Hepatic stellate cell (primary cell): ENCODE measurements at regions not wholly inside any gene's neighbourhood (a gene's known extent, or its start where the extent isn't known, plus 50 kb on each side); places are given as distances from the start of the nearest gene placed in this dataset.
A peak's percentile ranks its signal among the peaks of the same experiment; 100 is the strongest.
"Not testable (repeated sequence)": the region's sequence is repeated elsewhere in the genome, so short reads cannot be mapped to it uniquely, and the experiment has no call there.

ENCODE experiments used
- DNase-seq: peaks from one replicate; pipeline ENCODE4 v3.0.0; 2011; ENCODE audit warnings: low spot score

DNA sequence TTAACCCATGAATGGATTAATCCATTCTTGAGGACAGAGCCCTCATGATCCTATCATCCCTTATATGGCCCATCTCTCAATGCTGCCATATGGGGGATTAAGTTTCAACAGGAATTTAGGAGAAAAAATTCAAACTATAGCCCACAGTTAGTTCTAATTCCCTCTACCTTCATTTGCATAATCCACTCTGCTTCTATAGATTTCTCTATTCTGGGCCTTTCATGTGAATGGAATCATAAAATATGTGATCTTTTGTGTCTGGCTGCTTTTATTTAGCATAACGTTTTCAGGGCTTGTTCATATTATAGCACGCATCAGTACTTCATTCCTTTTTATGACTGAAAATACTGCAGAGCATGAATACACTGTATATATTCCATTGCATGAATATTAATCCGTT lies 55.4 kb downstream of the CTSL start:
- DNase-seq, result no peak

DNA sequence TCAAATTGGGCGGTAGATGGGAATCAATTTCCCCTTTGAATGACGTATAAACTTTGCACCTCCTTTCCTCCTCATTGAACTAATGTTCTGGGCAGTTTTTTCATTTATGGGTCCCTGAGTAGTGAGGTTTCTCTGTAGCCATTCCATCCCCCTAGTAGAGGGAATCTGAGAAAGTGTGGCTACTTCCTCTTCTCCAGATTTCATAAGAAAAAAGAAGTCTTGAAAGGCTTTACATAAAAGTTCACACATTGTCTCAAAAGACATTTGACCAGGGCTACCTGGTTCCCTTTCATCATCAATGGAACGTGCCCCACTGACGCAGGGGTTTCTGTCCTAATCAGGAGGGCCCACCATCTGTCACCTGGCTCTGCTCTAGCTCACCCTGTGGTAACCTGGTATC lies 57.3 kb downstream of the CTSL start:
- DNase-seq, result no peak

DNA sequence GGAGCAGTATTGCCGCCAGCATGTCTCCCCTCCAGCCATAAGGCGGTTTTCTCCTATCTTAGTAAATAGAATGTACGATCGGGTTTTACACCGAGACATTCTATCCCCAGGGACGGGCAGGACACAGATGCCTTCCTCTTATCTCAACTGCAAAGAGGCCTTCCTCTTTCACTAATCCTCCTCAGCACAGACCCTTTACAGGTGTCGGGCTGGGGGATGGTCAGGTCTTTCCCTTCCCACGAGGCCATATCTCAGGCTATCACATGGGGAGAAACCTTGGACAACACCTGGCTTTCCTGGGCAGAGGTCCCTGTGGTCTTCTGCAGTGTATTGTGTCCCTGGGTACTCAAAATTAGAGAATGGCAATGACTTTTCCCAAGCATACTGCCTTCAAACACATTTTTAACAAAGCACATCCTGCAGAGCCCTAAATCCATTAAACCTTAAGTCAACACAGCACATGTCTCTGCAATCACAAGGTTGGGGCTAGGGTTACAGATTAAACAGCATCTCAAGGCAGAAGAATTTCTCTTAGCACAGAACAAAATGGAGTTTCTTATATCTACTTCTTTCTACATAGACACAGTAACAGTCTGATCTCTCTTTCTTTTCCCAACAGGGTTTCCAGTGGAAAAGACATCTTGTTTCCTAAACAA lies 59.5 kb downstream of the CTSL start:
- DNase-seq, result not testable (repeated sequence)

GRCh38 chr9:87786423-87786822 lies 60.5 kb downstream of the CTSL start:
- no peak for DNase-seq

- no peak for DNase-seq
Observed at GRCh38 chr9:87786876-87787275, 61.0 kb downstream of the CTSL start.

DNA sequence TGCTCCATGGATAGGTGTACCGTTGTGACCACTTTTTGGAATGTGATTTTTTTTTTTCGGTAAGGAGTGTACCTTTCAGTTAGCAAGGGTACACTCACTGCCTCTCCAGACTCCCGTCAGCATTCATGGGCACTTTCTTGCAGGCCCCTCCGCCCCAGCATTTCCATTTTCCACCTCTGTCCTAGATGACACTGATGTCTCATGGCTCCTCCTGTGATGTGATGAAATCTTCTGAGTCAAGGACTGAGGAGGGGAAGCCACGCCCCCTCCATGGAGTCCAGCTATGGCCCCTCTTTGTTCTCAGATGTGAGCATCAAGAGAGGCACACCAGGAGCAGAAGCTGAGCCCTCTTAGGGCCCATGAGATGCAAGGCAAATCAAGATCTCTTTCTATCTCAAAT lies 61.8 kb downstream of the CTSL start:
- no peak for DNase-seq

DNA sequence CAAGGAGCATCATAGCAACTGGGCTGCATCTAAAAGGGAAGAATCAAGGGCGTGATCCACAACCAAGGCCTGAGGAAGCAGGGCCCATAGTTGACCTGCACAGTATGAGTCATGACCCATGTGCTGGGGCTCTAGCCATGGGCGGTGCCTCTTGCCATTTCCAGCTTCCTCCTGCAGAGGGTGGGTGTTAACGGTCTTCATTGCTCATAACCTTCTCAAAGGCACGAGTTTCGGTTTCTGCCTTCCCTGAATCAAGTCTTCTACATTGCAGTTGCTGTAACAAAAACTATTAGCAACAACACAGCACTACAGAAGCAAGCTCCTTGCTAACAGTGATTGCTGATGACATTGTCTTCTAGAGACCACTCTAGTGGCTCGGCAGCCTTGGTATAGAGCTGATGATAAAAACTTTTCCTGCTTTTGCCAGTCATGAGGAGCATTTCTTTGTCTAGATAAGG lies 66.9 kb downstream of the CTSL start:
- DNase-seq, result no peak

- DNase-seq, result no peak
Observed at GRCh38 chr9:87793292-87793691, 67.4 kb downstream of the CTSL start.

DNA sequence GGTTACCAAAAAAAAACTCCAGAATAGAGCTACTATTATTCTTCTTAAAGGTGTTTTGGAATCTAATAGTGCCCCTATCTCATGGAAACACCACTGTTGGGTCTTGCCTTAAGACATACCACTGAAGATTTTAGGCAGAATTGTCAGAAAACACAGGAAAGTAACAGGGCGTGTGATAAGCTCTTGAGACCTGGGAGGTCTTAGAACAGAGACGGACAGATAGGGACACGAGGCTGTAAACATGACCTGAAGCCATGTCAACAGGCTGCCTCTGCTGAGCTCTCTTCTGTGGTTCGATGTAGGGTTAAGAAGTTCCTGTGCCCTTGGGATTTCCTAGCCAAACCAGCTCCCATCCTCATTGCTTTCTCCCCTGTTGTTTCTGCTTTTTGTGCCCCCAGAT lies 69.3 kb downstream of the CTSL start:
- DNase-seq, result no peak

DNA sequence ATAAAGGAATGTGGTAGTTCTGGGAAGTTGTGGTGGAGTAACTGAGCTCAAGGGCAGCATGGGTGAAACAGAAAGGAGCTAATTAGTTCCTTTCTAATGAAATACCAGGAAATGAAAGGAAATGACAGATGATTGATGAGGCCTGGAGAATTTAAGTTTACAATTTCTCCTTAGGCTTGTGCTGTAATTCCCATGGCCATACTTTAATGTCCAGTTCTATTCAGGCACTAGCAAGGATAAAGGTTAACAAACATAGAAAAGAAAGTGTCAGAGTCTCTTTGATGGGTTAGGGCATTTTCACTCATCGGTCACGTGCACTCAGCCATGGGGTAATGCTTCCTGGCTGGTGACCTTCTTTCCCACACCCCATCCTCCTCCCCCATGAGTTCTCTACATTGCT lies 70.3 kb downstream of the CTSL start:
- DNase-seq, result no peak

DNA sequence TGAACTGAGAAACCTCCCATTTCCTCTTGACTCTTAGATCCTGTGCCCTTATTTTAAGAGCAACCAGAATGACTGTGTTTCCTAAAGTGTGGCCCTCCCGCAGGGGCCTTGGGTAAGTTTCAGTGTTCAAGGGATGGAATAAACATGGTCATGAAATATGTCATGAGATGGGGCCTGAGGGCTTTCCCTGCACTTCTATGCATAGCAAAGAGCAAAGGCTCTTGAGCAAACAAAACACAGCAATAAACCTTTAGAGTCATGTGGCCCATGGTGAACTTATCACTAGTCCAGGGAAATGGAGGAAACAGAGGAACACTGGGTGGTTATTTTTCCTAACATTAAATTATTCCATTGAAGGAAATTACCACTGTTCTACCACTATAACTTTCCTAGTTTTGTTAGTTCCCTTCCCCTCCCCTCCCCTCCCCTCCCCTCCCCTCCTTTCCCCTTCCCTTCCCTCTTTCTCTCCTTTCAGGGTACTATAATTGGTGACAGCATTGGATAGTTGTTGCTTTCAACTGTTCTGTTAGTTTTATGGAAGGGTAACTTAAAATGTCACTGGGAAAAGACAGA lies 72.4 kb downstream of the CTSL start:
- no peak for DNase-seq

- DNase-seq, result no peak
Observed at GRCh38 chr9:87799503-87799902, 73.6 kb downstream of the CTSL start.

GRCh38 chr9:87800456-87800855 lies 74.5 kb downstream of the CTSL start:
- DNase-seq, result no peak

- DNase-seq, result no peak
Observed at GRCh38 chr9:87801013-87801412, 75.1 kb downstream of the CTSL start.

DNA sequence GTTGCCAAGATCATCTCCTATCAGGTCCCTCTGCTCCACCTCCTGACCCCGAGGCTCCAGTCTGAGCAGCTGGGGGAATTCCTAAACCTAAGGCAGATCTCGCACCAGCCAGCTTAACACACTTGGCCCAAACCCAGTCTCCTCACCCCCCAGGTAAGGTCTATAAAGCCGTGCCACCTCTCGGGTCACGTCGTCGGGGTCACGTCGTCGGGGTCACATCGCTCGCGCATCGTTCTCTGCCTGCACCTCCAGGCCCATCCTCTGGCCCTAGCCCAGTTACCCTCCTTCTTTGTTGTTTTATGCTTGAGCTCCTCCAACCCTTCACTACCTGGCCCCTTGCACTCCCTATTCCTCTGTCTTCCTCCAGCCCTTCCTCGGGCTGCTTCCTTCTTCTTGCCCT lies 77.2 kb downstream of the CTSL start:
- DNase-seq, result no peak

DNA sequence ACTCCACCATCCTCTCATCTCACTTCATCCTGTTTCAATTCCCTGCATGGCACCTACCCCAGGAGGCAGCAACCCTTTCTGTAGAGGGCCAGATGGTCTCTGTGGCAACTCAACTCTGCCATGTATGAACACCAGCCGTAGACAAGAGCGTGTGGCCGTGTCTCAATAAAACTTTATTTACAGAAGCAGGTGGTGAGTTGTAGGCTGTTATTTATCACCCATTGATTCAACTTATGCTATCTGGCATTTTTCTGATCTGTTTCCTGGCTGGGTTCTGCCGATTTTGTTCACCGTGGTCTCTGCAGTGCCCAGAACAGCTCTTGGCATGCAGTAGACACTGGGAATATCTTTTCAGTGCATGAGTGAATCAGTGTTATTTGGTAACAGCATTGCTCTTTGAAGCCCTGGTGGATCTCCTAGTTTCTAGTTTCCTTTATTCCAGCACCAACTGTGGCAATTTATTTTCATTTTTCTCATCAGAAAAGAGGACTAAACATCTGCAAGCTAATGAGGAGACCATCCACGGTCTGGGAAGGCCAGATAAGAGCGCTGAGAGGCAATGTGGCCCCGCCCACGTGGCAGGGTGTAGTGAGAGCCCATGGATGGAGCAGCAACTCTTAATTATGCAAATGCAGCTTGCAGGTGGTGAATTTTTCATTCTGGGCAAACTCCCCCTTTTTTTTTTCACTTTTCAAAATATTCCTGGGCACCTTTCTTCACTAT lies 77.9 kb downstream of the CTSL start:
- no peak for DNase-seq

GRCh38 chr9:87805259-87805658 lies 77.4 kb upstream of the SPATA31E1 start:
- no peak for DNase-seq

DNA sequence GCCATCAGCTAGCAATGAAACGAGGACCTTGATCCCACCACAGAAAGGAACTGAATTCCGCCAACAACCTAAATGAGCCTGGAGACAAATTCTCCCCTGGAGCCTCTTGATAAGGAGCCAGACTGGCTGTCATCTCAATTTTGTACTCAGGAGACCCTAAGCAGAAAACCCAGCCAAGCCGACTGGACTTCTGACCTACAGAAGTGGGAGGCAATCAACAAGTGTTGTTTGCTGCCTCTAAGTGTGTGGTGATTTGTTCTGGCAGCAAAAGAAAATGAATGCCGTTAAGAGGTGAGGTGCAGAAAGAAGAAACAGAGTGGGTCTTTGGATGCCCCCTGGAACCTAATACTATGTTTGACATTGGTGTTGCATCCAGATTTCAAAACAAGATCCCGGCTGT lies 72.7 kb upstream of the SPATA31E1 start:
- DNase-seq, result no peak

GRCh38 chr9:87810679-87811178 lies 71.9 kb upstream of the SPATA31E1 start:
- no peak for DNase-seq

DNA sequence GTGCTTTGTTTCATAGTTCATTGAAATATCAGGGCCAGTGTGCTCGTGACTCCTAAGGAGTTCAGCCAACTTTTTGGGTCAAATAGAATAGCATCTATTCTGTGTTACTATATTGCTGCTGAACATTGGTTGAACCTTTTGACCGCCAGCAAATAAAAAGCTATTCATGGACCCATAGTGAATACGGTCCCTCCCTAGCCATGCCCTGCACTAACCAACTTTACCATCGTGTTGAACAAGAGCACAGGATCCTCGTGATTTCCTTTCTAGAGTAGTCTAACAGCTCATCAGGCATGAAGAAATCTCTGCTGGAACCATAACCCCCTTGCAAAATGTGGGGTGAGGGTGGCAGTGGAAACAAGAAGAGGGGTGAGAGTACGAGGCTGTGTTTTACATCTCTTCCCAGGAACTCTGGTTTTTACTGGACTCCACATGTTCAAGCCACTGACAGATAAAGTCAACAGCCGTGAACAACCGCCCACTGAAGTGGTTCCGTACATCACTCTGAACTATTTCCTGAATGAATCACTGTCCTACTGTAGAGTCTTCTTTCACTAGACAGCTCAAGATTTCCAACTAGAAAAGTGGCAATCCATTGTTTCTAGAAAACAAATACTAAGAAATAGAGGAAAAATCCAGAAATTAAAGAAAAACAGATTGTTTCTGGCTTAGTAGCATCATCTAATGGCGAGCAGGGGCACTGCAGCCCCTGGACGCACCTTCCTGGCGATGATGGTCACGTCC lies 70.1 kb upstream of the SPATA31E1 start:
- DNase-seq, result peak; percentile 30

DNA sequence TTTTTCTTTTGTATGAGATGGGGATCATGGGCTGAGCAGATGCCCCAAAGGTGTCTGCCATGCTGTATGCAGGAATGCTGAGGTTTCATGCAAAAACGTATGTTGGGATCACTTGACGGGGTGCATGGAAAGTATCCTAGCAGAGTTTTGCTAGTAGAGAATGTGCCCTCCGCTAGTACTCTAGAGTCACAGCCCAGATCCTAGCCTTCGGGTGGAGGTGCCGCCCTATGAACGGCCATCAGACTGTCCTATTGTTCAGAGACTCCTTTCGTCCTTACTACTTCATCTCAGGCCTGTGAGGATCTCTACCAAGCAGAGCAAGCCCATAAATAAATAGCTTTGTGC lies 69.6 kb upstream of the SPATA31E1 start:
- no peak for DNase-seq

GRCh38 chr9:87816036-87816435 lies 66.6 kb upstream of the SPATA31E1 start:
- DNase-seq, result no peak

- no peak for DNase-seq
Observed at GRCh38 chr9:87818308-87818707, 64.4 kb upstream of the SPATA31E1 start.
